Left lung (tissue), 4 donors: ENCODE measurements at regions not wholly inside any gene's neighbourhood (a gene's known extent, or its start where the extent isn't known, plus 50 kb on each side); places are given as distances from the start of the nearest gene placed in this dataset.
A peak's percentile ranks its signal among the peaks of the same experiment; 100 is the strongest.

Experiments used
- ATAC-seq: fragments of 200-7000 bp; cut with Tn5 transposase; one replicate; pipeline ENCODE4 v1.9.1; 2020; ENCODE audit warnings: moderate library complexity
- DNase-seq, 4 donors: peaks; one replicate each; pipeline ENCODE4 v3.0.0-alpha.2; 2013 to 2020
- H3K27ac ChIP-seq, 2 donors: fragments of 200-600 bp; sonication (generic) in 1 of 2; one replicate each; pipeline versions ENCODE4 v1.5.0 to v1.8.0; 2020 to 2021
- H3K27me3 ChIP-seq, 2 donors: fragments of 200-600 bp; sonication (generic) in 1 of 2; one replicate each; pipeline versions ENCODE4 v1.5.0 to v1.8.0; 2020 to 2021
- H3K36me3 ChIP-seq, 2 donors: fragments of 200-600 bp; sonication (generic) in 1 of 2; one replicate each; pipeline versions ENCODE4 v1.5.0 to v1.8.0; 2020 to 2021
- H3K4me1 ChIP-seq, 2 donors: fragments of 200-600 bp; one replicate each; pipeline ENCODE4 v1.8.0; 2021
- H3K4me3 ChIP-seq, 2 donors: fragments of 200-600 bp; sonication (generic) in 1 of 2; one replicate each; pipeline versions ENCODE4 v1.5.0 to v1.8.0; 2020 to 2021; ENCODE audit warnings: mild to moderate bottlenecking in 1 of 2
- H3K9me3 ChIP-seq, 2 donors: fragments of 200-600 bp; sonication (generic) in 1 of 2; one replicate each; pipeline versions ENCODE4 v1.5.0 to v1.8.0; 2020 to 2021
- intact Hi-C, 2 donors: fragments of 100-400 bp; cut with DNase I; formaldehyde crosslinking; loops; one replicate each; pipeline versions ENCODE4 v1.11.2 to v1.14.2; 2022
- TF ChIP-seq, protein P1 (sequence below), 2 donors: fragments of 200-600 bp; sonication (generic) in 1 of 2; IDR thresholded peaks; one replicate each; pipeline versions ENCODE4 v1.5.0 to v1.8.0; 2021; ENCODE audit warnings: antibody characterized with exemption in 2 of 2
- donor health status: DM: no; HTN: yes; CAD: no.
- donor health status: DM: no; HTN: no; CAD: no.

DNA sequence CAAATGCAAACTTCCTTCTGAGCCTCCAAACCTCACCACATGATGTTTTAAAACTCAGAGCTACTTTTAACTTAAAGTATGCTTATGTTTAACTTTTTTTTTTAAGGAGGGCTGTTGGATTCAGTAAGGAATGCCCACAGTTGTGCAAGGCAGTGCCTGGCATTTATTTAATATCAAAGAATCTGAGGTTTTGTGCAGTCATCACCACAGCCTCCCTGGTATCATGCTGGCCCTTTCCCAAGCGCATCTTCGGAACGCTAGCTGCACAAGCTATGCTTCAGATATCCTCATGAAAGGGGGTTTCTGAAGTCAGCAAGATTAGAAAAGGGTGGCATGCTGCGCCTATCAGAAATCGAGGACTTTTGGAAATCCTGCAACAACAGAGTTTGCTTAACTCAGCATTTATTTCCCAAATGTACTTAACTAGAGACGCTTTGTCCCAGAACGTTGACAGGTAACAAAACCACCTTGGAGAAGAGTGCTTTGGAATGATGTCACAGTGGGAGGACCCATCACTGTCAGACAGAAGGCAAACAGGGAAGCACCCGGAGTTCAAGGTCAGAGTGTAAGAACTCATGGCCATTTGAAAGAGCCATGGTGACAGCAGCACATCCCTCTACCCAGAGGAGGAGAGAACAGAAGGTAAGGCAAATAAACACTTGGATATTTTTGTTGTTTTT lies 120.2 kb upstream of the IGF1R start:
- intact Hi-C loops = loop anchor here in 1 of 2 donors (10.0 kb wide), 2 partner anchors 137 to 537 kb away; no protein-coding TSS in a partner anchor

DNA sequence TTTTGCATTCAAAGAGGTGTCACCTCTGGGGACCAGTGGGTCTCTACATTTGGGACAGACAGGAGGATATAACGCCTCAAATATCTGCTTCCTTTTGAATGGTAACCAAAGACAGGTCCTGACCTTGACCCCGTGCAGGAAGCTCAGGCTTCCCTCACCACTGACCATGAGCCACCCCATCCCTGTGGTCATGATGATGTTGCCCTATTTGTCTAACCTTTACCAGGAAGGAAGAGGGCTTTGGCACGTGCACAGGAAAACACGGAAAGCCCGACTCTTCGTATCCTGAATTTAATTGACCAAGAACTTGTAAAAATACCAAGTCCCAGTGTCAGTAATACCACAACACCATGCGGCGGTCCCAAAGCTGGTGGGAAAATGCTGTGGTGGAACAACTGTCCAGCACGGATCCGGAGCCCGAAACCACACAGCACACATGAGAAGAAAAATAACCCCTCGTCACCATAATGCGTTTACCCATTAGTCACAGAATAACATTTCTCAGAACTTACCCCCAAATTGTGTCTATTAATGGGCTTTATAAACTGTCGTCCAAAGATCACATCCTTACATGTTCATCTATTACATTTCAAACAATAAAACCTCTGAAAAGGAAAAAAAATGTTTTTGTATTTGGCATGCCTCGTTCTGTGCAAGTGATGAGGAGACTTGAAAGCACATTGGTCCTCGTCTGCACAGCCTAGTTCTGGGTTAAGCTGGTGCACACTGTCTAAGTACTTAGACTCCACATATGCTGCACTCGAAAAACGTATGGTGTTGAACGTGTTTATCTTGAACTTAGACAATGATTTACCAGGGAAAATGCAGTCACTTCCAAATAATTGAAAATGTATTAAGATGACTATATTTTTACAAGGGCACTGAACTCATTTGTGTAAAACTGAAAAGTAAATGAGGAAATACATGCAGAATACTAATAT lies 118.9 kb upstream of the IGF1R start:
- ATAC-seq (no peak), DNase-seq (no peak)
- TF ChIP-seq, protein P1, sequence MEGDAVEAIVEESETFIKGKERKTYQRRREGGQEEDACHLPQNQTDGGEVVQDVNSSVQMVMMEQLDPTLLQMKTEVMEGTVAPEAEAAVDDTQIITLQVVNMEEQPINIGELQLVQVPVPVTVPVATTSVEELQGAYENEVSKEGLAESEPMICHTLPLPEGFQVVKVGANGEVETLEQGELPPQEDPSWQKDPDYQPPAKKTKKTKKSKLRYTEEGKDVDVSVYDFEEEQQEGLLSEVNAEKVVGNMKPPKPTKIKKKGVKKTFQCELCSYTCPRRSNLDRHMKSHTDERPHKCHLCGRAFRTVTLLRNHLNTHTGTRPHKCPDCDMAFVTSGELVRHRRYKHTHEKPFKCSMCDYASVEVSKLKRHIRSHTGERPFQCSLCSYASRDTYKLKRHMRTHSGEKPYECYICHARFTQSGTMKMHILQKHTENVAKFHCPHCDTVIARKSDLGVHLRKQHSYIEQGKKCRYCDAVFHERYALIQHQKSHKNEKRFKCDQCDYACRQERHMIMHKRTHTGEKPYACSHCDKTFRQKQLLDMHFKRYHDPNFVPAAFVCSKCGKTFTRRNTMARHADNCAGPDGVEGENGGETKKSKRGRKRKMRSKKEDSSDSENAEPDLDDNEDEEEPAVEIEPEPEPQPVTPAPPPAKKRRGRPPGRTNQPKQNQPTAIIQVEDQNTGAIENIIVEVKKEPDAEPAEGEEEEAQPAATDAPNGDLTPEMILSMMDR (IDR thresholded peaks at IDR 0.05) = no peak
- Histone ChIP-seq H3K9me3 (no peaks in the 10 kb centered on the region), H3K27ac (no peak overlapping the region), H3K4me3 (no peak overlapping the region), H3K27me3 (no peaks in the 10 kb centered on the region), H3K36me3 (no peaks in the 10 kb centered on the region), H3K4me1 (peaks cover 0 to 7% of the 10 kb centered on the region in 2 donors)
- intact Hi-C loops = loop anchor here in 1 of 2 donors (10.0 kb wide), 2 partner anchors 135 to 535 kb away; no protein-coding TSS in a partner anchor

More for the DNA sequence above, 120.2 kb upstream of the IGF1R start:
- peaks cover 0 to 7% of the 10 kb centered on the region in 2 donors for H3K4me1 ChIP-seq
- H3K27ac ChIP-seq = no peak overlapping the region
- no peaks in the 10 kb centered on the region for H3K27me3 ChIP-seq
- H3K36me3 ChIP-seq = no peaks in the 10 kb centered on the region
- TF ChIP-seq, protein P1 (IDR thresholded peaks at IDR 0.05) = no peak
- no peaks in the 10 kb centered on the region for H3K9me3 ChIP-seq
- no peak overlapping the region for H3K4me3 ChIP-seq
- ATAC-seq (no peak), DNase-seq (no peak)

DNA sequence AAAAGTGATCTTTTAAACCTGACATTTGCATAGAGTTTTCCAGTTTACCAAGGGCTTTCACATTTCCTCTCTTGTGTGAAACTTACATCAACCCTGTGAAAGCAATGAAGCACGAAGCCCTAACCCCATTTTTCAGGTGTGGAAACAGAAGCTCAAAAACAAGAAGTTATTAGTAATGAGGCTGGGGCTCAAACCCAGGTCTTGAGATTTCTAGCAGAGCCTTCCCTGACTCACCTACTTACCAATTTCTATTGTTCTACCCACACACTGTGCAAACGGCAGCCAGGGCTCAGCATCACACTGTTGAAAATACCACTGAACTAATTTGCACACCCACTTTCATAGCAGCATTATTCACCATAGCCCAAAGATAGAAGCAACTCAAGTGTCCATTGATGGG lies 117.8 kb upstream of the IGF1R start:
- ATAC-seq = no peak
- intact Hi-C loops = no loop called here

DNA sequence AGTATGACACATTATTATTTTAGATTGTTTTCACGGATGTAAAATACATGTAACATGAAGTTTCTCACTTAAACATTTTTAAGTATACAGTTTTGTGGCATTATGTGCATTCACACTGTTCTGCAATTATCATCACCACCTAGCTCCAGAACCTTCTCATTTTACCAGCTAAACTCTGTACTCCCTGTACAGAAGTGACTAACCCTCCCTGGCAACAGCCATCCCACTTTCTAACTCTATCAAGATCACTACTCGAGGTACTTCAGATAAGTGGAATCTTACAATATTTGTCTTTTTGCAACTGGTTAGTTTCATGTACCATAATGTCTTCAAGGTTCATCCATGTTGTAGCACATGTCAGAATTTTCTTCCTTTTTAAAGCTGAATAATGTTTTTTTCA lies 116.3 kb upstream of the IGF1R start:
- H3K9me3 ChIP-seq = no peaks in the 10 kb centered on the region
- no peaks in the 10 kb centered on the region for H3K4me1 ChIP-seq
- peak; percentile 56 for ATAC-seq
- no peaks in the 10 kb centered on the region for H3K27me3 ChIP-seq
- intact Hi-C loops = no loop called here
- TF ChIP-seq, protein P1 (IDR thresholded peaks at IDR 0.05) = no peak
- no peak overlapping the region for H3K4me3 ChIP-seq
- DNase-seq = no peak
- no peaks in the 10 kb centered on the region for H3K36me3 ChIP-seq
- H3K27ac ChIP-seq = no peak overlapping the region

More for the DNA sequence above, 117.8 kb upstream of the IGF1R start:
- H3K27me3 ChIP-seq = no peaks in the 10 kb centered on the region
- no peak overlapping the region for H3K4me3 ChIP-seq
- no peaks in the 10 kb centered on the region for H3K36me3 ChIP-seq
- H3K9me3 ChIP-seq = no peaks in the 10 kb centered on the region
- peaks cover 0 to 7% of the 10 kb centered on the region in 2 donors for H3K4me1 ChIP-seq
- DNase-seq = no peak
- TF ChIP-seq, protein P1 (IDR thresholded peaks at IDR 0.05) = no peak
- no peak overlapping the region for H3K27ac ChIP-seq

DNA sequence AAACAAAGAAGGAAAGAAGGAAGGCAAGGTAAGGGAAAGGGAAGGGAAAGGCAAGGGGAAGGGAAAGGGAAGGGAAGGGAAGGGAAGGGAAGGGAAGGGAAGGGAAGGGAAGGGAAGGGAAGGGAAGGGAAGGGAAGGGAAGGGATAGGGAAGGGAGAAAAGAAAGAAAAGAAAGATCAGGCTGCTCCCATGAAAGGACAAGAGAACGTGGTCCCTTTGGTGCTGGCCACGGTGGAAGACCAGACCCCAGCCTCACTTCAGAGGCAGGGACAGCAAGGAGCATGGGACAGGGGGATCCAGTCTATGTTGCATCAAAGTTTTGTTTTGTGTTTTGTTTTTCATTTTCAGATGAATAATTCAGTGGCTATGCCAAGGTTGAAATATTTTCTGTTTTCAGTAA lies 111.4 kb upstream of the IGF1R start:
- TF ChIP-seq, protein P1 (IDR thresholded peaks at IDR 0.05) = no peak
- no peak for DNase-seq
- Histone ChIP-seq H3K27ac (no peak overlapping the region), H3K4me1 (no peaks in the 10 kb centered on the region), H3K9me3 (no peaks in the 10 kb centered on the region), H3K4me3 (no peak overlapping the region), H3K36me3 (no peaks in the 10 kb centered on the region), H3K27me3 (peaks cover 0 to 14% of the 10 kb centered on the region in 2 donors)
- ATAC-seq = no peak
- intact Hi-C loops = no loop called here
